NCI-H446 treated with DMSO at 0.1 percent for 48 hours (cell line): ENCODE measurements at regions not wholly inside any gene's neighbourhood (a gene's known extent, or its start where the extent isn't known, plus 50 kb on each side); places are given as distances from the start of the nearest gene placed in this dataset.

Source experiments
- DNase-seq: peaks from one replicate; lab custom pipeline; 2025; lab: John Stamatoyannopoulos, UW

GRCh38 chr1:8084913-8085312 is 58.8 kb upstream of the ERRFI1 start:
- DNase-seq = no peak

DNA sequence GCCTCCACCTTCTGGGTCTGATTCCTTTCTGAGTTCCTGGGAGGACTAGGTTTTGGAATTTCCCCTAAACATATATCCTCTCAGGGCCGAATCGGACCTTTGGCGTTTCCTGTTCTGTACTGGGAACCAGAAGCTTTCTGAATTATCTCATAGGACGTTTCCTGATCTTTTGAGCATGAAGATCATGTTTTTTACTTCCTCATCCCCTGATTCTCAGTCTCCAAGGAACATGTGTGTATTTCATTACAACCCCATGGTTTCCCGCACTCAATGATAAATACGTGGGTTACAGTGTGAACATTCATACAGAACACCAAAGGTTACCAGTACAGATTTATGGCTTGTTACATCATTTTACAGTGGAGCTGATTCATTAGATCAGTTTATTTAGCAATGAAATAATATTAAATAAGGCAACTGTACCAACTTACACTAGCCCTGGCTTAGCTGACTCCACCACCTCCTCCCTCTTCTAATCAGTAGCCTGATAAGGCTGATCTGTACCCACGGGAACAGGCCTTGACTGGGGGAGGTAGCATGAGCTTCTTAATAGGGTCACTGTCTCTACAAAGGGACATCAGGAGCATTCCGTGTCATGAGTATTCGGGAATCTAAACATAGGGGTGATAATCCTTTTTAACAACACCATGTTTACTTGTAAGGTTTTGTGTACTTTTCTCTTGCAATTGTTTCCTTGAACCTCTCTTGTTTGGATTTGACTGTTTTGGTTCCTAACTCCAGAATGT is 57.8 kb upstream of the ERRFI1 start:
- no peak for DNase-seq

GRCh38 chr1:8082945-8083344 is 56.8 kb upstream of the ERRFI1 start:
- no peak for DNase-seq

- no peak for DNase-seq
Measured at GRCh38 chr1:8078176-8078671, 52.1 kb upstream of the ERRFI1 start.

DNA sequence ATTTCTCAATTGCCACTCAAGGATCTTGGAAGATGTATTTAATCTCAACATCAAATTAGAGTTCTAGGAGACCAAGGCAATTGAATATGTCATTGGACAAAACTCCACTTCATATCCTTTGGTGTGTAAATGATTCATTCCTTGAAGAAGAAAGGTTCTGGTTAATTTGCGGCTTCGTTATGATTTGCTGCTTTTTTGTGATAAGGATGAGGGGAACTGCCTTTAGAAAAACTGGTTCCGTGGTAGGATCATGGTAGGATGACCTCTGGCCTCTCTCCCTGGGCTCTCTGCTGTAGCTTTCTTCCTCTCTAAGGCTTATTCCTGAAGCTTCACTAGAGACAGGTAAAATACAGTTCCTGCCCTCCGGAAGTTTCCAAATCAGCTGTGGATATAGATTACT is 51.5 kb upstream of the ERRFI1 start:
- DNase-seq = no peak

DNA sequence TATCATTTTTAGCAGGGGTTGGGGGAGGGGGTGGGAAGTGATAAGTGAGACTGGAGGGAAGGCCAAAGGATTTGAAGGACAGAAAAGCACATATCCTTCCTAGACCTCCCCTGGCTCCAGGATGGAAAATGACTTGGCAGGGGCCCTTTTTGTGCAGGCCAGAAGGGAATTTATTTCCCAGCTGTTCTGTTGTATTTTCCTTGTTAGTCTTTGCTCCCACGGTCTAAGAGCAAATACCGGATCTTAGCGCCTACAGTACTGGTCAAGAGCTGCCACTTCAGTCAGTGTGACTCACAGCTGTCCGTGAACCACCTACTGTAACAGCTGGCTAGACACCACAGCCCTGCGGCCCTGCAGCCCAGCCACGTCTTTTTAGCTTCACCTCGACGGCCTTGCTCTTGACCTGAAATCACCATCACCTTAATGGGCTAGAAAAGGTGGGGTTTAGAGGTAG is 51.0 kb upstream of the ERRFI1 start:
- no peak for DNase-seq

GRCh38 chr1:8076176-8076575 is 50.1 kb upstream of the ERRFI1 start:
- no peak for DNase-seq
